Kidney (tissue), 13 donors: ENCODE measurements at regions not wholly inside any gene's neighbourhood (a gene's known extent, or its start where the extent isn't known, plus 50 kb on each side); places are given as distances from the start of the nearest gene placed in this dataset.
"Not testable (repeated sequence)": the region's sequence is repeated elsewhere in the genome, so short reads cannot be mapped to it uniquely, and the experiment has no call there.

Source experiments
- DNase-seq, 5 donors: peaks; one replicate each; pipeline ENCODE4 v3.0.0-alpha.2; 2013 to 2020
- FAIRE-seq: peaks from 2 replicates; lab custom pipeline; 2012; peaks lifted over from hg19 to GRCh38; lab: Jason Lieb, UNC
- H3K27ac ChIP-seq, 2 donors: one replicate each; pipeline ENCODE4 v1.7.0; 2013; ENCODE audit warnings: low read depth in 2 of 2, low read length in 2 of 2, inconsistent platforms in 1 of 2
- H3K27me3 ChIP-seq: one replicate; pipeline ENCODE4 v1.7.1; 2013; ENCODE audit warnings: low read length, inconsistent platforms; ENCODE audit not compliant: control insufficient read depth, insufficient read depth
- H3K36me3 ChIP-seq, 3 donors: one replicate each; pipeline versions ENCODE4 v1.7.0 to v1.7.1; 2013; ENCODE audit warnings: low read length in 3 of 3, control low read depth in 1 of 3, inconsistent platforms in 1 of 3; ENCODE audit not compliant: insufficient read depth in 3 of 3, control insufficient read depth in 2 of 3
- H3K4me1 ChIP-seq, 3 donors: one replicate each; pipeline versions ENCODE4 v1.7.0 to v1.7.1; 2013; ENCODE audit warnings: low read length in 3 of 3, inconsistent platforms in 1 of 3, low read depth in 1 of 3; ENCODE audit not compliant: control insufficient read depth in 2 of 3, insufficient read depth in 2 of 3
- H3K4me3 ChIP-seq, 3 donors: one replicate each; pipeline versions ENCODE4 v1.7.0 to v1.8.1; 2013; ENCODE audit warnings: low read length in 3 of 3, control low read depth in 1 of 3, inconsistent platforms in 1 of 3
- H3K9ac ChIP-seq, 3 donors: one replicate each; pipeline versions ENCODE4 v1.7.0 to v1.7.1; 2013; ENCODE audit warnings: low read length in 3 of 3, control low read depth in 1 of 3, inconsistent platforms in 1 of 3
- H3K9me3 ChIP-seq, 3 donors: one replicate each; pipeline versions ENCODE4 v1.7.0 to v1.7.1; 2013; ENCODE audit warnings: low read length in 3 of 3, control low read depth in 1 of 3, inconsistent platforms in 1 of 3; ENCODE audit not compliant: control insufficient read depth in 2 of 3, insufficient read depth in 1 of 3
- CTCF ChIP-seq: IDR thresholded peaks from 3 replicates; pipeline ENCODE4 v1.5.1; 2012; ENCODE audit warnings: mild to moderate bottlenecking, moderate library complexity, borderline replicate concordance; ENCODE audit not compliant: insufficient read depth; ENCODE audit errors: extremely low read depth
- intact Hi-C: fragments of 100-400 bp; cut with DNase I; formaldehyde crosslinking; loops from one replicate; pipeline ENCODE4 v1.11.1; 2022
- donor health status: control.
- donor health status: control.
- donor health status: control.
- donor health status: control.
- donor health status: control.
- donor health status: DM: yes; HTN: yes; CAD: no.
- donor health status: Normal renal cell carcinoma (clear cell type).

GRCh38 chr3:86830566-86830965 is 160.4 kb downstream of the VGLL3 start:
- H3K27me3 ChIP-seq = no peaks in the 10 kb centered on the region
- no peak overlapping the region for H3K9ac ChIP-seq
- no peaks in the 10 kb centered on the region for H3K9me3 ChIP-seq
- no peak for TF ChIP-seq CTCF
- no peaks in the 10 kb centered on the region for H3K36me3 ChIP-seq
- intact Hi-C loops = no loop called here
- no peaks in the 10 kb centered on the region for H3K4me1 ChIP-seq
- no peak for DNase-seq
- no peak overlapping the region for H3K4me3 ChIP-seq
- FAIRE-seq = no peak
- no peak overlapping the region for H3K27ac ChIP-seq

- TF ChIP-seq CTCF = no peak
- intact Hi-C loops = no loop called here
- H3K4me1 ChIP-seq = no peaks in the 10 kb centered on the region
- no peak overlapping the region for H3K4me3 ChIP-seq
- H3K9ac ChIP-seq = no peak overlapping the region
- DNase-seq (no peak), FAIRE-seq (no peak)
- no peaks in the 10 kb centered on the region for H3K9me3 ChIP-seq
- no peaks in the 10 kb centered on the region for H3K27me3 ChIP-seq
- no peaks in the 10 kb centered on the region for H3K36me3 ChIP-seq
- no peak overlapping the region for H3K27ac ChIP-seq
These were observed 162.2 kb downstream of the VGLL3 start for GRCh38 chr3:86828751-86829150.

GRCh38 chr3:86827582-86827981 is 163.4 kb downstream of the VGLL3 start:
- H3K4me3 ChIP-seq, FAIRE-seq, H3K36me3 ChIP-seq, H3K9ac ChIP-seq, intact Hi-C loops, H3K9me3 ChIP-seq, H3K27ac ChIP-seq, H3K4me1 ChIP-seq, H3K27me3 ChIP-seq: not testable (repeated sequence)
- DNase-seq = peak in 1 of 5 donors; percentile 41

- Histone ChIP-seq H3K4me3 (no peak overlapping the region), H3K36me3 (no peaks in the 10 kb centered on the region), H3K9ac (no peak overlapping the region), H3K9me3 (no peaks in the 10 kb centered on the region), H3K4me1 (no peaks in the 10 kb centered on the region), H3K27me3 (no peaks in the 10 kb centered on the region), H3K27ac (no peak overlapping the region)
- peak in 1 of 5 donors; percentile 21 for DNase-seq
- intact Hi-C loops = no loop called here
- FAIRE-seq = no peak
- no peak for TF ChIP-seq CTCF
These were observed 164.7 kb downstream of the VGLL3 start for GRCh38 chr3:86826292-86826691.
